ENCODE measurements at regions not wholly inside any gene's neighbourhood (a gene's known extent, or its start where the extent isn't known, plus 50 kb on each side); places are given as distances from the start of the nearest gene placed in this dataset.
"Not testable (repeated sequence)": the region's sequence is repeated elsewhere in the genome, so short reads cannot be mapped to it uniquely, and the experiment has no call there.

GRCh38 chr1:118828038-118828437, 160.1 kb downstream of the TBX15 start:
- Histone ChIP-seq H3K9me3 (ENCODE audit: control insufficient read depth, insufficient read depth, low read depth, low read length) (peaks cover 13% of the 10 kb centered on the region), H3K4me3 (ENCODE audit: low read depth, low read length) (no peak overlapping the region), H3K27ac (ENCODE audit: low read depth, low read length) (no peak overlapping the region), H3K9ac (ENCODE audit: low read length) (no peak overlapping the region), H3K4me1 (ENCODE audit: control insufficient read depth, insufficient read depth, low read length) (no peaks in the 10 kb centered on the region), H3K36me3 (ENCODE audit: control insufficient read depth, insufficient read depth, low read length) (no peaks in the 10 kb centered on the region), H3K27me3 (ENCODE audit: control insufficient read depth, insufficient read depth, low read length) (no peaks in the 10 kb centered on the region)

- no peak overlapping the region for H3K9ac ChIP-seq (ENCODE audit: low read length)
- H3K27me3 ChIP-seq (ENCODE audit: control insufficient read depth, insufficient read depth, low read length): no peaks in the 10 kb centered on the region
- no peak overlapping the region for H3K27ac ChIP-seq (ENCODE audit: low read depth, low read length)
- H3K4me3 ChIP-seq (ENCODE audit: low read depth, low read length): no peak overlapping the region
- H3K4me1 ChIP-seq (ENCODE audit: control insufficient read depth, insufficient read depth, low read length): no peaks in the 10 kb centered on the region
- peaks cover 13% of the 10 kb centered on the region for H3K9me3 ChIP-seq (ENCODE audit: control insufficient read depth, insufficient read depth, low read depth, low read length)
- H3K36me3 ChIP-seq (ENCODE audit: control insufficient read depth, insufficient read depth, low read length): no peaks in the 10 kb centered on the region
Measured at GRCh38 chr1:118827636-118828035, 160.5 kb downstream of the TBX15 start.

- H3K4me1 ChIP-seq (ENCODE audit: control insufficient read depth, insufficient read depth, low read length): no peaks in the 10 kb centered on the region
- no peaks in the 10 kb centered on the region for H3K36me3 ChIP-seq (ENCODE audit: control insufficient read depth, insufficient read depth, low read length)
- H3K9ac ChIP-seq (ENCODE audit: low read length): no peak overlapping the region
- H3K27ac ChIP-seq (ENCODE audit: low read depth, low read length): no peak overlapping the region
- no peak overlapping the region for H3K4me3 ChIP-seq (ENCODE audit: low read depth, low read length)
- peaks cover 13% of the 10 kb centered on the region for H3K9me3 ChIP-seq (ENCODE audit: control insufficient read depth, insufficient read depth, low read depth, low read length)
- no peaks in the 10 kb centered on the region for H3K27me3 ChIP-seq (ENCODE audit: control insufficient read depth, insufficient read depth, low read length)
Measured at GRCh38 chr1:118827207-118827606, 160.9 kb downstream of the TBX15 start.

GRCh38 chr1:118826669-118827068, 161.5 kb downstream of the TBX15 start:
- peaks cover 13% of the 10 kb centered on the region for H3K9me3 ChIP-seq (ENCODE audit: control insufficient read depth, insufficient read depth, low read depth, low read length)

GRCh38 chr1:118825619-118826018, 162.5 kb downstream of the TBX15 start:
- no peaks in the 10 kb centered on the region for H3K4me1 ChIP-seq (ENCODE audit: control insufficient read depth, insufficient read depth, low read length)
- H3K9me3 ChIP-seq (ENCODE audit: control insufficient read depth, insufficient read depth, low read depth, low read length): peaks cover 7% of the 10 kb centered on the region; the same call in 1 of the 2 replicates
- H3K36me3 ChIP-seq (ENCODE audit: control insufficient read depth, insufficient read depth, low read length): no peaks in the 10 kb centered on the region
- no peak overlapping the region for H3K9ac ChIP-seq (ENCODE audit: low read length)
- H3K4me3 ChIP-seq (ENCODE audit: low read depth, low read length): no peak overlapping the region
- H3K27ac ChIP-seq (ENCODE audit: low read depth, low read length): no peak overlapping the region
- no peaks in the 10 kb centered on the region for H3K27me3 ChIP-seq (ENCODE audit: control insufficient read depth, insufficient read depth, low read length)

More at GRCh38 chr1:118826669-118827068, 161.5 kb downstream of the TBX15 start:
- no peak overlapping the region for H3K27ac ChIP-seq (ENCODE audit: low read depth, low read length)
- H3K4me1 ChIP-seq (ENCODE audit: control insufficient read depth, insufficient read depth, low read length): no peaks in the 10 kb centered on the region
- no peak overlapping the region for H3K4me3 ChIP-seq (ENCODE audit: low read depth, low read length)
- no peaks in the 10 kb centered on the region for H3K36me3 ChIP-seq (ENCODE audit: control insufficient read depth, insufficient read depth, low read length)
- H3K27me3 ChIP-seq (ENCODE audit: control insufficient read depth, insufficient read depth, low read length): no peaks in the 10 kb centered on the region
- no peak overlapping the region for H3K9ac ChIP-seq (ENCODE audit: low read length)

GRCh38 chr1:118821801-118822200, 166.3 kb downstream of the TBX15 start:
- H3K9me3 ChIP-seq (ENCODE audit: control insufficient read depth, insufficient read depth, low read depth, low read length): no peaks in the 10 kb centered on the region
- no peak overlapping the region for H3K4me3 ChIP-seq (ENCODE audit: low read depth, low read length)
- no peak overlapping the region for H3K9ac ChIP-seq (ENCODE audit: low read length)
- H3K27ac ChIP-seq (ENCODE audit: low read depth, low read length): no peak overlapping the region
- H3K27me3 ChIP-seq (ENCODE audit: control insufficient read depth, insufficient read depth, low read length): no peaks in the 10 kb centered on the region
- H3K36me3 ChIP-seq (ENCODE audit: control insufficient read depth, insufficient read depth, low read length): no peaks in the 10 kb centered on the region
- H3K4me1 ChIP-seq (ENCODE audit: control insufficient read depth, insufficient read depth, low read length): no peaks in the 10 kb centered on the region

- H3K27me3 ChIP-seq (ENCODE audit: control insufficient read depth, insufficient read depth, low read length): no peaks in the 10 kb centered on the region
- no peaks in the 10 kb centered on the region for H3K36me3 ChIP-seq (ENCODE audit: control insufficient read depth, insufficient read depth, low read length)
- no peaks in the 10 kb centered on the region for H3K4me1 ChIP-seq (ENCODE audit: control insufficient read depth, insufficient read depth, low read length)
- no peaks in the 10 kb centered on the region for H3K9me3 ChIP-seq (ENCODE audit: control insufficient read depth, insufficient read depth, low read depth, low read length)
- H3K9ac ChIP-seq (ENCODE audit: low read length): no peak overlapping the region
- H3K27ac ChIP-seq (ENCODE audit: low read depth, low read length): no peak overlapping the region
- H3K4me3 ChIP-seq (ENCODE audit: low read depth, low read length): no peak overlapping the region
Measured at GRCh38 chr1:118820864-118821263, 167.3 kb downstream of the TBX15 start.

GRCh38 chr1:118815909-118816308, 172.2 kb downstream of the TBX15 start:
- H3K9ac ChIP-seq (ENCODE audit: low read length): no peak overlapping the region
- no peaks in the 10 kb centered on the region for H3K27me3 ChIP-seq (ENCODE audit: control insufficient read depth, insufficient read depth, low read length)
- no peak overlapping the region for H3K4me3 ChIP-seq (ENCODE audit: low read depth, low read length)
- H3K36me3 ChIP-seq (ENCODE audit: control insufficient read depth, insufficient read depth, low read length): no peaks in the 10 kb centered on the region
- no peaks in the 10 kb centered on the region for H3K9me3 ChIP-seq (ENCODE audit: control insufficient read depth, insufficient read depth, low read depth, low read length)
- no peak overlapping the region for H3K27ac ChIP-seq (ENCODE audit: low read depth, low read length)
- no peaks in the 10 kb centered on the region for H3K4me1 ChIP-seq (ENCODE audit: control insufficient read depth, insufficient read depth, low read length)

GRCh38 chr1:118812555-118812954, 175.6 kb downstream of the TBX15 start:
- no peak overlapping the region for H3K4me3 ChIP-seq (ENCODE audit: low read depth, low read length)
- H3K27ac ChIP-seq (ENCODE audit: low read depth, low read length): no peak overlapping the region
- no peaks in the 10 kb centered on the region for H3K36me3 ChIP-seq (ENCODE audit: control insufficient read depth, insufficient read depth, low read length)
- no peaks in the 10 kb centered on the region for H3K27me3 ChIP-seq (ENCODE audit: control insufficient read depth, insufficient read depth, low read length)
- no peaks in the 10 kb centered on the region for H3K9me3 ChIP-seq (ENCODE audit: control insufficient read depth, insufficient read depth, low read depth, low read length)
- H3K4me1 ChIP-seq (ENCODE audit: control insufficient read depth, insufficient read depth, low read length): no peaks in the 10 kb centered on the region
- H3K9ac ChIP-seq (ENCODE audit: low read length): no peak overlapping the region

GRCh38 chr1:118811156-118811555, 177.0 kb downstream of the TBX15 start:
- Histone ChIP-seq H3K9ac (ENCODE audit: low read length) (no peak overlapping the region), H3K9me3 (ENCODE audit: control insufficient read depth, insufficient read depth, low read depth, low read length) (no peaks in the 10 kb centered on the region), H3K36me3 (ENCODE audit: control insufficient read depth, insufficient read depth, low read length) (no peaks in the 10 kb centered on the region), H3K27me3 (ENCODE audit: control insufficient read depth, insufficient read depth, low read length) (no peaks in the 10 kb centered on the region), H3K4me3 (ENCODE audit: low read depth, low read length) (no peak overlapping the region), H3K27ac (ENCODE audit: low read depth, low read length) (no peak overlapping the region), H3K4me1 (ENCODE audit: control insufficient read depth, insufficient read depth, low read length) (no peaks in the 10 kb centered on the region)

- Histone ChIP-seq H3K36me3 (ENCODE audit: control insufficient read depth, insufficient read depth, low read length) (no peaks in the 10 kb centered on the region), H3K4me1 (ENCODE audit: control insufficient read depth, insufficient read depth, low read length) (no peaks in the 10 kb centered on the region), H3K9me3 (ENCODE audit: control insufficient read depth, insufficient read depth, low read depth, low read length) (no peaks in the 10 kb centered on the region), H3K4me3 (ENCODE audit: low read depth, low read length) (no peak overlapping the region), H3K27me3 (ENCODE audit: control insufficient read depth, insufficient read depth, low read length) (no peaks in the 10 kb centered on the region), H3K27ac (ENCODE audit: low read depth, low read length) (no peak overlapping the region), H3K9ac (ENCODE audit: low read length) (no peak overlapping the region)
Measured at GRCh38 chr1:118809586-118809985, 178.6 kb downstream of the TBX15 start.

- H3K4me1 ChIP-seq (ENCODE audit: control insufficient read depth, insufficient read depth, low read length); H3K4me3 ChIP-seq (ENCODE audit: low read depth, low read length); H3K27ac ChIP-seq (ENCODE audit: low read depth, low read length); H3K9ac ChIP-seq (ENCODE audit: low read length); H3K27me3 ChIP-seq (ENCODE audit: control insufficient read depth, insufficient read depth, low read length); H3K36me3 ChIP-seq (ENCODE audit: control insufficient read depth, insufficient read depth, low read length); H3K9me3 ChIP-seq (ENCODE audit: control insufficient read depth, insufficient read depth, low read depth, low read length): not testable (repeated sequence)
Measured at GRCh38 chr1:118803128-118803527, 185.0 kb downstream of the TBX15 start.

Measured in HUES6 (cell line).